ENCODE measurements at regions not wholly inside any gene's neighbourhood (a gene's known extent, or its start where the extent isn't known, plus 50 kb on each side); places are given as distances from the start of the nearest gene placed in this dataset.

- no peak for DNase-seq (ENCODE audit: low read depth)
- TF ChIP-seq, protein P1, sequence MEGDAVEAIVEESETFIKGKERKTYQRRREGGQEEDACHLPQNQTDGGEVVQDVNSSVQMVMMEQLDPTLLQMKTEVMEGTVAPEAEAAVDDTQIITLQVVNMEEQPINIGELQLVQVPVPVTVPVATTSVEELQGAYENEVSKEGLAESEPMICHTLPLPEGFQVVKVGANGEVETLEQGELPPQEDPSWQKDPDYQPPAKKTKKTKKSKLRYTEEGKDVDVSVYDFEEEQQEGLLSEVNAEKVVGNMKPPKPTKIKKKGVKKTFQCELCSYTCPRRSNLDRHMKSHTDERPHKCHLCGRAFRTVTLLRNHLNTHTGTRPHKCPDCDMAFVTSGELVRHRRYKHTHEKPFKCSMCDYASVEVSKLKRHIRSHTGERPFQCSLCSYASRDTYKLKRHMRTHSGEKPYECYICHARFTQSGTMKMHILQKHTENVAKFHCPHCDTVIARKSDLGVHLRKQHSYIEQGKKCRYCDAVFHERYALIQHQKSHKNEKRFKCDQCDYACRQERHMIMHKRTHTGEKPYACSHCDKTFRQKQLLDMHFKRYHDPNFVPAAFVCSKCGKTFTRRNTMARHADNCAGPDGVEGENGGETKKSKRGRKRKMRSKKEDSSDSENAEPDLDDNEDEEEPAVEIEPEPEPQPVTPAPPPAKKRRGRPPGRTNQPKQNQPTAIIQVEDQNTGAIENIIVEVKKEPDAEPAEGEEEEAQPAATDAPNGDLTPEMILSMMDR (conservative IDR thresholded peaks at IDR 0.05; ENCODE audit: low read depth, low read length) = no peak
- no peak overlapping the region for H3K4me3 ChIP-seq (ENCODE audit: low read length)
These were observed 163.4 kb upstream of the PPP2R3A start for GRCh38 chr3:135802171-135802570.

DNA sequence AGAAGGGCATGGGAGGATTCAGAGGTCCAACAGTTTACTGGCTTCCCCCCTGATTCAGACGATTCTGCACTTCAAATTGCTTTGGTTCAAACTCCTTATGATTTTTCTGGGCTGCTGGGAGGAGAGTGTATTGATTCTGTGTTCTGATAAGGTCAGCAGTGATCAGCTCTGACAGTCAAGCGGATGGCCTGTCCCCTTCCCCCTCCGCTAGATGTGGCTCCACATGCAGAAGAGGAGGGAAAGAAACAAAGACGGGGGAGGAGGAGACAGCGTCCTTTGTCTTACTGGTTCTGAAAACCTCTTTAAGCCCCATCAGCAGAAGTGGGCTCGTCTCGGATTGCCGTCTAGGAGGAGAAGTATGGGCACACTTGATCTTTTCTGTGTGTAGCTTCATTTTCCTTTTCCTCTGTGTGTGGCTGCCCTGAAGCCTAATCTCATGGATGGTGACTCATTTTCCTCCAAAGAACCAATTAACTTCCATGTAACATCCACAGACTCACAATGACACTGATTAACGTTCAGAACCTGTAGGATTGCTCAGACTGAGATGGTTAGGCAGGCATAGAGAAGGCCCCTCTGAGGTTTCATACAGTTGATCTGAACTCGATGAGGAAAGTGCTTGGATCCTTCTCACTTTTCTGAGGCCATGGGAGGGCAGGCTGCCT is 162.4 kb upstream of the PPP2R3A start:
- TF ChIP-seq, protein P1 (conservative IDR thresholded peaks at IDR 0.05; ENCODE audit: low read depth, low read length) = no peak
- H3K4me3 ChIP-seq (ENCODE audit: low read length) = no peak overlapping the region
- DNase-seq (ENCODE audit: low read depth) = no peak

DNA sequence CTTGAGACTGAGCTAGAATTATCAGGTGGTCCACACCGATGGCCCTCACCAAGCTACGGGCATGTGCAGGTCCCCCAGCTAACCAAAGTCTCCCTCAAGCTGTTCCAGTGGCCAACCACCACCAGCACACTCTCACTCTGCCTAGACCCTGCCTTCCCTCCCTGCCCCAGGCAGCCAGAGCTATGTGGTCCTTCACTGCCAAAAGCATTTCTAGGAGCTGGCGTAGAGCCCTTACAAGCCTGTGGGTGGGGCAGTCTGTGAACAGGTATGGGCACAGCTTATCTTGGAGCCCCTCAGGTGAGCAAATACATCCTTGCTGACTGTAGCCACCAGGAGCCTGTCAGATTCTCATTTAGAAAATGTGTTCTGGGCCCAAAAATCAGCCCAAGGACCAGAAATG is 159.8 kb upstream of the PPP2R3A start:
- no peak overlapping the region for H3K4me3 ChIP-seq (ENCODE audit: low read length)
- DNase-seq (ENCODE audit: low read depth) = no peak
- TF ChIP-seq, protein P1 (conservative IDR thresholded peaks at IDR 0.05; ENCODE audit: low read depth, low read length) = no peak

DNA sequence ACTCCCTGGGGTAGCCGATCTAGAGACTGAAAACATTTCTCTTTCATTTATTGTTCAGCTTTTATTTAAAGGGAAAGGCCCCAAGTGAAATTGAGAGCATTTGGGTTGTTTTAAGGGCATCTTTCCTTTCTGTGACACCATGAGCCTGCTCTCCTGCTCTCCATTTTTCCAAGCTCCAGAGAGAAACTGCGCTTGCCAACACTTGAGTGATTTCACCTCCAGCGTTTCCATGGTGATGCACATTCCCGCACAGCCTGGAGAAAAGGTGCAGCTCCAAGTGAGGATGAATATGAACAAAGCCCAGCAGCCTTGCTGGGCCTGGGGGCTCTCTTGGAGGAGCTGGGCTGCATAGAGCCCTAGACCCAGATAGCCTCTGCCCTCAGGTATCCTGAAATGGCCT is 159.2 kb upstream of the PPP2R3A start:
- no peak overlapping the region for H3K4me3 ChIP-seq (ENCODE audit: low read length)
- TF ChIP-seq, protein P1 (conservative IDR thresholded peaks at IDR 0.05; ENCODE audit: low read depth, low read length) = no peak
- peak; percentile 0 for DNase-seq (ENCODE audit: low read depth)

GRCh38 chr3:135807879-135808278 is 157.6 kb upstream of the PPP2R3A start:
- TF ChIP-seq, protein P1 (conservative IDR thresholded peaks at IDR 0.05; ENCODE audit: low read depth, low read length) = no peak
- no peak for DNase-seq (ENCODE audit: low read depth)
- H3K4me3 ChIP-seq (ENCODE audit: low read length) = no peak overlapping the region

- no peak for DNase-seq (ENCODE audit: low read depth)
- TF ChIP-seq, protein P1 (conservative IDR thresholded peaks at IDR 0.05; ENCODE audit: low read depth, low read length) = no peak
These were observed 156.4 kb upstream of the PPP2R3A start for GRCh38 chr3:135809021-135809634.

GRCh38 chr3:135811651-135812050 is 153.9 kb upstream of the PPP2R3A start:
- no peak for DNase-seq (ENCODE audit: low read depth)
- no peak overlapping the region for H3K4me3 ChIP-seq (ENCODE audit: low read length)
- TF ChIP-seq, protein P1 (conservative IDR thresholded peaks at IDR 0.05; ENCODE audit: low read depth, low read length) = no peak

More at GRCh38 chr3:135809021-135809634, 156.4 kb upstream of the PPP2R3A start:
- no peak overlapping the region for H3K4me3 ChIP-seq (ENCODE audit: low read length)

Data from retinal pigment epithelial cell (primary cell).